Mesendoderm (in vitro differentiated cells): ENCODE measurements at regions not wholly inside any gene's neighbourhood (a gene's known extent, or its start where the extent isn't known, plus 50 kb on each side); places are given as distances from the start of the nearest gene placed in this dataset.

Experiments
- DNase-seq: peaks from one replicate; pipeline ENCODE4 v3.0.0; 2013
- H2AK5ac ChIP-seq: 2 replicates; pipeline ENCODE4 v1.6.1; 2013; ENCODE audit warnings: low read length, inconsistent platforms
- H2BK120ac ChIP-seq: 2 replicates; pipeline ENCODE4 v1.6.1; 2013; ENCODE audit warnings: low read depth, mild to moderate bottlenecking, low read length, moderate library complexity, mixed read lengths
- H2BK15ac ChIP-seq: replicated peaks from 2 replicates; pipeline ENCODE4 v1.6.1; 2013; ENCODE audit warnings: low read depth, mild to moderate bottlenecking, moderate library complexity
- H2BK5ac ChIP-seq: 2 replicates; pipeline ENCODE4 v1.6.1; 2013; ENCODE audit warnings: low read length, inconsistent platforms
- H3K18ac ChIP-seq: 2 replicates; pipeline ENCODE4 v1.6.1; 2013; ENCODE audit warnings: mild to moderate bottlenecking, low read length, mixed read lengths
- H3K23ac ChIP-seq: one replicate; pipeline ENCODE4 v1.6.1; 2013; ENCODE audit warnings: low read length
- H3K27ac ChIP-seq: 2 replicates; pipeline ENCODE4 v1.5.1; 2013; ENCODE audit warnings: low read depth, mild to moderate bottlenecking, inconsistent platforms, low read length, moderate library complexity
- H3K27me3 ChIP-seq: 2 replicates; pipeline ENCODE4 v1.6.1; 2013; ENCODE audit warnings: low read length, control low read depth, mild to moderate bottlenecking, inconsistent platforms; ENCODE audit not compliant: insufficient read depth, poor library complexity
- H3K36me3 ChIP-seq: 2 replicates; pipeline ENCODE4 v1.6.1; 2013; ENCODE audit warnings: low read length, inconsistent platforms; ENCODE audit not compliant: control insufficient read depth, insufficient read depth
- H3K4ac ChIP-seq: one replicate; pipeline ENCODE4 v1.6.1; 2013; ENCODE audit warnings: low read depth, mild to moderate bottlenecking, low read length, moderate library complexity
- H3K4me1 ChIP-seq: 2 replicates; pipeline ENCODE4 v1.6.1; 2013; ENCODE audit warnings: low read depth, low read length, inconsistent platforms; ENCODE audit not compliant: control insufficient read depth
- H3K4me2 ChIP-seq: 2 replicates; pipeline ENCODE4 v1.6.1; 2013; ENCODE audit warnings: low read length
- H3K4me3 ChIP-seq: 2 replicates; pipeline ENCODE4 v1.5.1; 2013; ENCODE audit warnings: mild to moderate bottlenecking, low read length
- H3K56ac ChIP-seq: one replicate; pipeline ENCODE4 v1.6.1; 2013; ENCODE audit warnings: low read length
- H3K79me1 ChIP-seq: 2 replicates; pipeline ENCODE4 v1.6.1; 2013; ENCODE audit warnings: low read length, inconsistent platforms
- H3K79me2 ChIP-seq: 2 replicates; pipeline ENCODE4 v1.6.1; 2013; ENCODE audit warnings: mild to moderate bottlenecking, low read length; ENCODE audit not compliant: control insufficient read depth, insufficient read depth
- H3K9ac ChIP-seq: 2 replicates; pipeline ENCODE4 v1.6.1; 2013; ENCODE audit warnings: low read length, inconsistent platforms
- H4K5ac ChIP-seq: one replicate; pipeline ENCODE4 v1.6.1; 2013; ENCODE audit warnings: low read length
- H4K8ac ChIP-seq: one replicate; pipeline ENCODE4 v1.6.1; 2013; ENCODE audit warnings: low read depth, mild to moderate bottlenecking, control low read depth, low read length, moderate library complexity
- WGBS: extraction: QIAGEN DNeasy Blood & Tissue Kit; methylation state at CpG from one replicate; pipeline ENCODE4 v1.1.7; 2013; ENCODE audit warnings: low lambda C conversion rate, missing lambda C conversion rate; ENCODE audit not compliant: insufficient coverage; ENCODE audit errors: extremely low coverage; 5-methylcytosine and 5-hydroxymethylcytosine counted together

GRCh38 chr7:142352543-142352942 lies 94.7 kb upstream of the PRSS58 start:
- no peak overlapping the region for H3K23ac ChIP-seq
- WGBS: no CpG with 5 or more reads among the region's 9 CpGs
- H3K18ac ChIP-seq: no peak overlapping the region
- DNase-seq: no peak
- no peaks in the 10 kb centered on the region for H3K79me1 ChIP-seq
- H3K4me1 ChIP-seq: no peaks in the 10 kb centered on the region
- no peak overlapping the region for H3K4ac ChIP-seq
- H2AK5ac ChIP-seq: no peak overlapping the region
- no peak overlapping the region for H4K5ac ChIP-seq
- no peak overlapping the region for H3K9ac ChIP-seq
- H4K8ac ChIP-seq: no peak overlapping the region
- H3K79me2 ChIP-seq: no peaks in the 10 kb centered on the region
- no peak overlapping the region for H3K4me2 ChIP-seq
- H3K27ac ChIP-seq: no peak overlapping the region
- H2BK120ac ChIP-seq: no peak overlapping the region
- no peak overlapping the region for H2BK5ac ChIP-seq
- H3K36me3 ChIP-seq: no peaks in the 10 kb centered on the region
- H3K27me3 ChIP-seq: no peaks in the 10 kb centered on the region
- no peak overlapping the region for H3K4me3 ChIP-seq
- H3K56ac ChIP-seq: no peak overlapping the region
- H2BK15ac ChIP-seq: no peak overlapping the region

- no peak overlapping the region for H4K8ac ChIP-seq
- H3K9ac ChIP-seq: no peak overlapping the region
- no peaks in the 10 kb centered on the region for H3K79me2 ChIP-seq
- H3K27me3 ChIP-seq: no peaks in the 10 kb centered on the region
- WGBS: no CpG with 5 or more reads among the region's 5 CpGs
- H3K79me1 ChIP-seq: no peaks in the 10 kb centered on the region
- no peak overlapping the region for H3K56ac ChIP-seq
- H3K23ac ChIP-seq: no peak overlapping the region
- no peak overlapping the region for H3K4me3 ChIP-seq
- H2AK5ac ChIP-seq: no peak overlapping the region
- H3K36me3 ChIP-seq: no peaks in the 10 kb centered on the region
- no peak overlapping the region for H2BK120ac ChIP-seq
- no peaks in the 10 kb centered on the region for H3K4me1 ChIP-seq
- H2BK15ac ChIP-seq: no peak overlapping the region
- no peak overlapping the region for H4K5ac ChIP-seq
- no peak overlapping the region for H3K18ac ChIP-seq
- no peak overlapping the region for H3K4me2 ChIP-seq
- no peak overlapping the region for H3K4ac ChIP-seq
- no peak for DNase-seq
- H3K27ac ChIP-seq: no peak overlapping the region
- no peak overlapping the region for H2BK5ac ChIP-seq
These were observed 93.3 kb upstream of the PRSS58 start for GRCh38 chr7:142351145-142351544.

GRCh38 chr7:142349670-142350405 lies 92.0 kb upstream of the PRSS58 start:
- H3K23ac ChIP-seq: no peak overlapping the region
- no CpG with 5 or more reads among the region's 15 CpGs for WGBS
- no peak overlapping the region for H2BK120ac ChIP-seq
- H3K56ac ChIP-seq: no peak overlapping the region
- H2BK5ac ChIP-seq: no peak overlapping the region
- no peak overlapping the region for H3K4me3 ChIP-seq
- H2BK15ac ChIP-seq: no peak overlapping the region
- no peak overlapping the region for H3K4me2 ChIP-seq
- no peak overlapping the region for H2AK5ac ChIP-seq
- H3K79me1 ChIP-seq: no peaks in the 10 kb centered on the region
- H4K8ac ChIP-seq: no peak overlapping the region
- H3K4ac ChIP-seq: no peak overlapping the region
- no peaks in the 10 kb centered on the region for H3K36me3 ChIP-seq
- no peaks in the 10 kb centered on the region for H3K79me2 ChIP-seq
- H3K4me1 ChIP-seq: no peaks in the 10 kb centered on the region
- H3K27me3 ChIP-seq: no peaks in the 10 kb centered on the region
- no peak overlapping the region for H3K27ac ChIP-seq
- H3K9ac ChIP-seq: no peak overlapping the region
- no peak for DNase-seq
- no peak overlapping the region for H4K5ac ChIP-seq
- H3K18ac ChIP-seq: no peak overlapping the region

GRCh38 chr7:142348921-142349405 lies 91.1 kb upstream of the PRSS58 start:
- Histone ChIP-seq H3K4me3 (no peak overlapping the region), H2BK120ac (no peak overlapping the region), H2BK15ac (no peak overlapping the region), H3K56ac (no peak overlapping the region), H3K18ac (no peak overlapping the region), H3K4me2 (no peak overlapping the region), H2AK5ac (no peak overlapping the region), H2BK5ac (no peak overlapping the region), H3K79me1 (no peaks in the 10 kb centered on the region), H3K79me2 (no peaks in the 10 kb centered on the region), H3K36me3 (no peaks in the 10 kb centered on the region), H3K4me1 (no peaks in the 10 kb centered on the region), H3K27me3 (no peaks in the 10 kb centered on the region), H3K4ac (no peak overlapping the region), H3K9ac (no peak overlapping the region), H3K27ac (no peak overlapping the region), H3K23ac (no peak overlapping the region), H4K5ac (no peak overlapping the region), H4K8ac (no peak overlapping the region)
- no peak for DNase-seq
- no CpG with 5 or more reads among the region's 6 CpGs for WGBS

- Histone ChIP-seq H3K56ac (no peak overlapping the region), H3K4me1 (no peaks in the 10 kb centered on the region), H3K4me3 (no peak overlapping the region), H4K8ac (no peak overlapping the region), H3K79me1 (no peaks in the 10 kb centered on the region), H3K4ac (no peak overlapping the region), H2AK5ac (no peak overlapping the region), H3K23ac (no peak overlapping the region), H3K36me3 (no peaks in the 10 kb centered on the region), H2BK15ac (no peak overlapping the region), H3K27me3 (no peaks in the 10 kb centered on the region), H3K9ac (no peak overlapping the region), H3K4me2 (no peak overlapping the region), H2BK5ac (no peak overlapping the region), H4K5ac (no peak overlapping the region), H3K18ac (no peak overlapping the region), H3K27ac (no peak overlapping the region), H3K79me2 (no peaks in the 10 kb centered on the region), H2BK120ac (no peak overlapping the region)
- no peak for DNase-seq
- WGBS: no CpG with 5 or more reads among the region's 3 CpGs
These were observed 90.2 kb upstream of the PRSS58 start for GRCh38 chr7:142348100-142348499.

GRCh38 chr7:142347091-142347490 lies 89.2 kb upstream of the PRSS58 start:
- Histone ChIP-seq H3K18ac (no peak overlapping the region), H3K4me2 (no peak overlapping the region), H2BK5ac (no peak overlapping the region), H2AK5ac (no peak overlapping the region), H2BK15ac (no peak overlapping the region), H3K79me2 (no peaks in the 10 kb centered on the region), H3K9ac (no peak overlapping the region), H3K23ac (no peak overlapping the region), H3K36me3 (no peaks in the 10 kb centered on the region), H3K4me1 (no peaks in the 10 kb centered on the region), H3K27ac (no peak overlapping the region), H3K4me3 (no peak overlapping the region), H3K27me3 (no peaks in the 10 kb centered on the region), H2BK120ac (no peak overlapping the region), H4K8ac (no peak overlapping the region), H4K5ac (no peak overlapping the region), H3K79me1 (no peaks in the 10 kb centered on the region), H3K56ac (no peak overlapping the region), H3K4ac (no peak overlapping the region)
- DNase-seq: no peak
- no CpG with 5 or more reads among the region's 3 CpGs for WGBS
